ENCODE measurements at regions not wholly inside any gene's neighbourhood (a gene's known extent, or its start where the extent isn't known, plus 50 kb on each side); places are given as distances from the start of the nearest gene placed in this dataset.
"Not testable (repeated sequence)": the region's sequence is repeated elsewhere in the genome, so short reads cannot be mapped to it uniquely, and the experiment has no call there.

- intact Hi-C loops (cut with DNase I; ENCODE audit: low total_unique reads); H3K27ac ChIP-seq: not testable (repeated sequence)
- WGBS, 5 donors, result 78 to 92% (median 89%) methylated on average over 6 of the region's 6 CpGs
Measured at GRCh38 chr13:109257761-109258157, 528.6 kb downstream of the IRS2 start.

More at GRCh38 chr13:109257761-109258157, 528.6 kb downstream of the IRS2 start:
- H3K36me3 ChIP-seq; H3K27me3 ChIP-seq (replicated peaks in 1 of 7); DNase-seq; H3K4me3 ChIP-seq; H3K4me1 ChIP-seq: not testable (repeated sequence)
- H3K9me3 ChIP-seq, result peaks cover 0 to 13% (median 3%) of the 10 kb centered on the region in 8 donors

All from spleen (tissue), 11 donors.